HG02678 (cell line): ENCODE measurements at regions not wholly inside any gene's neighbourhood (a gene's known extent, or its start where the extent isn't known, plus 50 kb on each side); places are given as distances from the start of the nearest gene placed in this dataset.

Experiments used
- ATAC-seq: cut with Tn5 transposase; IDR thresholded peaks from one replicate; pipeline ENCODE4 v1.9.1; 2021; ENCODE audit warnings: mild to moderate bottlenecking, moderate library complexity; ENCODE audit not compliant: unreplicated experiment

DNA sequence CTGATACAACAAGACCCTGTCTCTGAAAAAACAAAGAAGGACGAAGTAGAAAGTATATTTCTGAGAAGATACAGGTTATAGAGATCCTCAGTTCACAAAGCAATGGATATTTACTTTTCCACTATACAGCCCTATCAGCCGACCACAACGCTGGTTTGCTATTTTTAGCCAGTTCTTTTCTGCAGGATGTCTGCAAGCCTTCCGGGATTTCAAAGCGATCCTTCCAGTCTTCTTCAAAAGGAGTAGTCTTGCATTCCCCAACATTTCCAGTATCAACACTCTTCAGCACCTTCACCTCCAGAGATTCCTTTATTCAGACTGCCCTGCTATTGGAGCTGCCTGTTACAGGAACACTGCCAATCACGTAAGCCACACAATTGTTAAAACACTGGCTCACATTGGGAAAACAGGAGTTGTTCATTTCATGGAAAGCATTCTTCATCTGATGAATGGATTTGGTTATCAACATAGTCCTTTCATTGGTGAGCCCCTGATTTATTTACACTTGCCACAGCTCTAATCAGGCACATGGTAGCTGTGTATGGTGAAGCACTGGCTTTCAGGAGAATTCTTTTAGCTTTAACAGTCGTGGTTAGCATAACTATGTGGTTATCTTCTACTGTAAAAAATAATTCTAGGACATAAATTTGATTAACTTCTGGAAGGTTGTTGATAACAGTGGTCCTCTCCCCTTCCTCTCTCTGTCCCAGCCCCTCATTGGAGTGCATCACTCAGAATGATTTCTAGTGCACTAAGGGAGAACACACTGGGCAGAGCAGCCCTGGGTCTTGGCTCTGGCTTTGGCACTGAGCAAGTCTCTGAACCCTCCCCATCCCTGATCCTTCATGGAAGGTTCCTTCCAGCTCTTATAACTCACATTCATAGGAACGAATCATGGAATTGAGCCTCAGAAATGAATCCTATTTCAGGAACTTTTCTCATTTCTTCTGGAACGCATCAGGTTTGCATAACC, 109.9 kb upstream of the SORBS2 start:
- no peak for ATAC-seq

DNA sequence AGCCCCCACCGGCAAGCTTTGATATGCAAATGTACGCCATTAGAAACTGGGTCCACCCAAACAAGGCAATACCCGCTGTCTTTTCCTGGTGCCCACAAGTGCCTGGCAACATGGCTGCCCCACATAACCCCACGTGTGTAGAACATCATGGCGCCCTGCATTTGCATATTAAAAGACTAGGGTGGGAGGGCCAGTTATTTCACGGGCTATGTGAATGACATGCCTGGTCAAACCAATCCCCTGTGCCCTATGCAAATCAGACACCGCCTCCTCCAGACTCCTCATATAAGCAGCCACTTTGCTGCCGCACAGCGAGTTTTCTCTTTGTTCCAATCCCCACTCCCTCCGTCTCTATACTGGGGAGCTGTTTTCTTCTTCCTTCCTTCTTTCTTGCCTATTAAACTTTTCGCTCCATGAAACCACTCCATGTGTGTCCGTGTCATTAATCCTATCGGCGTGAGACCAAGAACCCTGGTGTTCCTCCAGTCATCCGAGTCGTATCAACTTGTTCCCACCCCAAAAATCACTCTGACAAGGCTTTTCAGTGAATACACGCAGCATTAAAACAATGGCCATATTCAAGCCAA, 112.6 kb upstream of the SORBS2 start:
- no peak for ATAC-seq

DNA sequence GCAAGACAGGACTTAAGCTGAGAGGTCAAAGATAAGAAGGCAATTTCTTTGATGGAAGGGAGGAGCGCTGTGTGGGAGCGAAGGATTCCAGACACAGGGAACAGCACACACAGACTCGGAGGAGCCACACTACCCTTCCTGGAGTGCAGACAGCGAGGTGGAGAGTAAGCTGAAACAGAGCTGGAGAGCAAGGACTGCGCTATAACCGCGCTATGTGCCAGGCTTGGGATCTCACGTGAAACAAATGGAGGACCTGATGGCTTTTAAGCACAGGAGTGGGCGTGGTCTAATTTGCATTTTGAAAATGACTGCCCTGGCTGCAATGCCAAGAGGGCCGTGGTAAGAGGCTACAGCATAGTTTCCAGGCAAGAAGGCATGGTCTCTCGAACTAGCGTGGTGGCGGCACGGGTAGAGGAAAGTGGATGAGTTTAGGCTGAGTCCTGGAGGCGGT, 113.9 kb upstream of the SORBS2 start:
- ATAC-seq: no peak

DNA sequence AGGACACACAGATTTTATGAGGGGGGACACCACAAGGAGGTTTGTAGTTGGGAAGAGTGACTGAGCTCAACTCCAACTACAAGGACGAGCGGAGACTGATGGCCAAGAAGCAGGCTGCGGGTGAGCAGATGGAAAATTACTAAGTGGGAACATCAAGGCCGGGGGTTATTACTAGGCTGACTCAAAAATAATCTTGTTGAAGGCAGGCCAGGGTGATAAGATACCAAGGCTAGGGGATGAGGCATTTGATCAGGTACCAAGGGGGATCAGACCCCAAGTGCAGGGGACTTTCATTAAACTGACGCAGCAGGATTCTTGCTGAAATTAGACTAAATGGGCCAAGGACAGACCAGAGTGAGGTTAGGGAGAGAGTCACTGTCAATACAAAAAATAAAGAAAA, 119.4 kb upstream of the SORBS2 start:
- ATAC-seq: no peak

DNA sequence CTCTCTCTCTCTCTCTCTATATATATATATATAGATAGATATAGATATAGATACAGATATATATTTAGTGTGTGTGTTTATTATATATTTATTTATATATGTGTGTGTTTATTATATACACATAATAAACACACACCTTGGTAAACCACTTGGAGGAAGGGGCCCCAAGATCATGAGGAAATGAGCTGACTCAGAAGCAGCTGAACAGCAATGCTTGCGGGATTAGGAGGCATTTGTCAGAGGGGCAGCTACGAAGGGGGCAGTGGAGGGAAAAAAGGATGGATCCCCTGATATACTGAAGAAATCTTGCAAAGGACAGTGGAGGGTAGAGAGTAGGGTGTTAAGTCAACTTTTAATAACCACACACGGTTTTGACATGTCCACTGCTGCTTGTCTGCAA, 120.0 kb upstream of the SORBS2 start:
- no peak for ATAC-seq

DNA sequence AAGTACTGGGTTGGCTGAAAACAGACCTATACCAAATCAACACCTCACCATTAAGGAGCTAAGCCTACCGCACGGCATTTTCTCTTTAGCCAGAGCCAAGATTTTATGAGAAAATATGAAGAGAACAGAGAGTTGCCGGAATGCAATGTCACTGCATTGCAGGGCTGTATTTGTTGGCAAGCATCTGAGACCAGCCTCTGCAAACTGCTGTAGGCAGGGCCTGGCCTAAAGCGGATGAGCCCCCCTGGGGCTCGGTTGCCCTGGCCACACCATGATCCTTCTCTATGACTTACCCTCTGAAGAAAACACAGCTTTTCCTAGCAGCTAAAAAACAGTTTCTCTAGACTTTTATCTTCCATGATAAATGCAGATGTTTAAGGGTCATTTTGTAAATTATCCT, 120.5 kb upstream of the SORBS2 start:
- no peak for ATAC-seq

DNA sequence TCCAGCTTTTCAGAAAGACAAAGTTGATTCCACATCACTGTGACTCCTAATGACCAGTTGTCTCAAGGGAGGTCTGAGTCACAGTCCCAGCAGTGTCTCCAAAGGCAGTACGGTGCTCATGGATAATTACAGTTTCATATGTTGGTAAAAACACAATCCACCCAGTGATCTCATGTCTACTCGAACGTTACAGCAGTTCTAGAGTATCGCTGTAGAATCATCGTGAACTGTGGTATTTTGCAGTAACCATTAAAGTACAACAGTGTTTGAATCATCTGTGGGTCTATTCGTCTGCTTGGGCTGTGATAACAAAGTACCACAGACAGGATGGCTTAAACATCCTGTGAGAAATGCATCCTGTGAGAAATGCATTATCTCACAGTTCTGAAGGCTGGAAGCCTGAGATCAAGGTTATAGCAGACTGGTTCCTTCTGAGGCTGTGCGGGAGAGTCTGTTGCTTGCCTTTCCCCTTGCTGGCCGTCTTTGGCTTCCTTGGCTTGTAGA, 121.1 kb upstream of the SORBS2 start:
- ATAC-seq: no peak

DNA sequence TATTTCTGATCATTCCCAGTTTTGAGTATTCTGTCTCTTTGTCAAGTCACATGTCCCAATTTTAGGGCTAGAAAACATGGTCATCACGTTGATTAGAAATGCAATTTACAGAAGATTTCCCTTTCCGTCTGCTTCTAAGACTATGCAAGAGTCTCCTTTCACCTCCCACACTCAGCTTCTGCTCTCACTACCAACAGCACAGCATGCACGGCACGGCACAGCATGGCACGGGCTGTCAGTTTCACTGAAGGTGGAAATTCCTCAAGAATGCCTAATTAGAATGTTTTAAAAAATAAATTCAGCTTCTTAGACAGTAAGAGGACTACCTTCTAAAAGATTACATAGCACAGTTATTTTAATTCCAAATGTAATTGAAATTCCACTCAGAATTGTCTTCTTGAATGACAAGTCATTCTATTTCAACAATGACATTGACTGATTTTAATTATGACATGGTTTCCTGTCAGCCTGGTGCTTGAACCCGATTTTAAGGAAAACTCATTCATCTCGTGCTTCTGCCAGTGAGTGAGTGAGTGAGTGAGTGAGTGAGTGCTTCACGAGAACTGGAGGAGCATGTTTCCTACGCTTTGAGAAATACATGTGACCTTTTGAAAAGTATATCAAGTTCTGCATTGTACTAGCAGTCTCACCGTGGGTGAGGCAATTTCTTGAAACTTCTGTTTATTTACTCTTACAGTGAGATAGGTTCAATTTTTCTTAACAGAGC, 124.8 kb upstream of the SORBS2 start:
- no peak for ATAC-seq

DNA sequence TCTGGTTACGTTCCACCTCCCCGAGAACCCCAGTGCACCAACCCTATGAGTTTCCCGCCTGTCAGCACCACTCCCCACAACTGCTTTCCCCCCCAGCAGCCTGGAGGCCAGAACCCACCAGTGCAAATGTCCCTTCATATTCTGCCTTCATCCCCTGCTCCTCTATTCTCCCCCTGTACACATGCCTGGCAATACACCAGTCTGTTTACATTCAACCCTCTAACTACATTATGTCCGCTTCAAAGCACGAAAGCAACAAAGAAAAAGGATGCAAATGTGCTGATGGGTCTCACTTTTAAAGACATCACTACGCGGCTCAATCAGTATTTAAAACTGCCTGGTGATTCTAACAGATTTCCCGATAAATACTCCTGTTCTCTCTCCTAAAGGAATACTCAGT, 126.7 kb upstream of the SORBS2 start:
- no peak for ATAC-seq

DNA sequence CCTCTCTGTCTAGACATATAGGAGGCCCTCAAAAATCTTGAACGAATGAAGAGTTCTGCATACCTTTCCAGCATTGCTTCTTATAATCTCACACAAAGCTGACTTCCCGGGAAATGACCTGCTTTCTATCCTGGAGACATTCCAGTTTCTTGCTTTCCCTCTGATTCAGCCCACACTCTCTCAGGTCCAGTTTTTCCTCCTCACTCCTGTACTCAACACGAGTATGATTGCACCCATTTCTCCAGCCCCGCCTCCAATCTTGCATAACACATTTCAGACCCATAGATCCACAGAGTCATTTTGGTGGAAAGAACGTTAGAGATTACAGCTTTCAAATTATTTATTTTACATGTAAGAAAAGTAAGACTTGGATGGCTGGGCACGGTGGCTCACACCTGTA, 127.5 kb upstream of the TLR3 start:
- ATAC-seq: no peak

DNA sequence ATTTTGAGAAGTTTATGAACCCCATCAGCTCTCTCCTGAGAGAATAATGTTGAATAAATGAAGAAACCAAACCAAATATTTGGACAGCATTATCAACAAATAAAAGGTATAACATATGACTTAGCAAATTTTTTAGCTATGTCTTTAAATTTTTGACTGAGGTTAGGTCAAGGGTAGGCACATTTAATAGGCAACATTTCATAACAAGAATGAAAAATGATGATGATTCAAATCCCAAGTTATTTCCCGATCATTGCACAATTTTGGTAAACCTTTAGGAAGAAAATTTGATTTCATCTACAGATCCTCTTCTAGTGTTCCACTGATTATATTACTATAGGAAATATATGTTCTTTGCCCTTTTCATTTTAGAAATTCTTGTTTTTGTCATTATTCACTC, 123.7 kb upstream of the TLR3 start:
- no peak for ATAC-seq

DNA sequence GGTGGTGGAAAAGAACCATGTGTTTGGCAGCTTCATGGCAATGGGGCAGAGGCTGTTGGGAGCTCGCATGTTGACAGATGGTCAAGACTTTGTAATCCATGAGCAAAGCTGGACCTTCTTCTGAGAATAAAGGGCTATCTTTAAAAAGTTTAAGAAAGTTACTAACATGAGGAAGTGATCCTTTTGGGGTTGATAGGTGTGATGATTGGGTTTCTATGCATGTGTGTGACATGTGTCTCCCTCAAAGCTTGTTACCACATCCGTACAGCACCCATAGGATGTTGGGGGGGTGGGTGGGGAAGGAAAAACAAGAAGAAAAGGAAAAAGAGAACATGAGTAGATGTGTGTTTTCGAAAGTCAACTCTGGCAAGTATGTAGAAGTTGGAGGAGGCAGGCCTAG, 123.0 kb upstream of the TLR3 start:
- no peak for ATAC-seq

DNA sequence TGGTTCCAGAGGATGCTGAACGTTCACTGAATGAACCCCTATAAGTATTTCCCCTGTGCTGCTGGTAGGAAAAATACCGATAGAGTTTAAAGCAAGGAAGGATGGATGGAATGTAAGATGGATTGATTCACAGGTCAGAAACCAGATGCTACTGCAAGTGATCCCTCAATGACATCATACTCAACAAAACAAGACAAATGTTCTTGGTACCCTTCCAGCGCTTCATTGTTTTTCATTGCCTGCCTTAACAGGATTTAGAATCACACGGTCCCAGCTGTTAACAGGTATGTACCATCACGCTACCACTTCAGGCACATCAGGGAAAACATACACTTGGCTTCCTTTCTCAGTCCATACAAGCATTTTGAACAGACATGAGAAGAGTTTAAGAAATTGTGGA, 118.1 kb upstream of the TLR3 start:
- ATAC-seq: no peak

DNA sequence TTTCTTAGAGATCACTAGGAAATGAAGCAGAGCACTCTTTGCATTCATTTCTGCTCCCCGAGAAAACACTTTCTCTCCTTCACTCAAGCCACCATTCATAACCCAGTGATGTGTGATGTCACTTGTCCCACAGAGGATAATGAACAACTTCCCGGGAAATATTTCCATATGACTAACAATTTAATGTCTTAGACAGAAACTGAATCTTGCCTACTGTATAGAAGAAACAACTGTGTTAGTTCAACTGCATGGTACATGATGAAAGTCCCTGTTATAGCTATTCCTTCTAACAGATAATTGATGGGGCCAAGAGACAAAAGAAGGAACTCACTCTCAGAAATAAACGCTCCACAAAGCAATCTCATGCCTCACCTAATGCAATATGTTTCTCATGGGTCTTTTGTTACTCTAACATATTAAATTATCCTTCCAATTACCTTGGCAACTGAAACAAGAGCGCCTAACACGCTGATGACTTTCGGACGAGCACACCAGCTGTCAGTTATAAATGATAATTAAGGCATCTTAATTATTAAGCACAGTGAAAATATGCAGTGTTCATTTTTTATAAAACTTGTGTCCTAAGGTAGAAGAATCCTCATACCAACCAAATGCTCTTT, 113.7 kb upstream of the TLR3 start:
- ATAC-seq: no peak

DNA sequence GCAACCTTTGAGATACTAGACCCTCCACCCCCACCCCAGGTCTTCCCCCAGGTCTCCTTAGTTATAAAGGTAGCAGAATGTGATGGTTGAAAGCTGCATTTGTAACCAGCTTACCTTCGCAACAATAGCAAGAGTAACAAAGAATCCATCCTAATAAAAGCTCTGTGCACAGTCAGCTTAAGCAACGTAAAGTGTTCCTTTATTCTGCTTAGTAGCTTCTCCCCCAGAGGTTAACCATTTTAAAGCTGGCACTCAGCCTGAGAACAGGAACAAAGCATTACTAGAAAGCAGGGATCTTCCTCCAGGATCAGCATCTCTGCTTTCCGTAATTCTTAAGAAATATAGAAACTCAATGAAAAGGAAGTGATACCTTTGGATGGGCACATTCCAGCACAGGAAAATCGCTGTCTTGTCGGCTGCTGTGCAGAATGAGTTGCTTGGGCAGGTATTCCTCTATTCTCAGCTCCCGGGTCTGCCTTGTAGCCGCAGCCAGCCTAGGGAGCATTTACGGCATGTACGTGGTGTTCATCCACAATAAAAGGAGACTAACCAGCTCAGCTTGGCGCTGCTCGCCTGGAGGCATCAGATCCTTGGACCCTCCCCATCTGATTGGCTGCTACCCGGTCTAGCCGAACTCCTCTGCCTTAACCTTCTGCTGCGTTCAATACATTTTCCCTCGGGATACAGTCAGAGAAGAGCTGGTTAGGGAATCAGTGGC, 113.0 kb upstream of the TLR3 start:
- ATAC-seq: no peak

DNA sequence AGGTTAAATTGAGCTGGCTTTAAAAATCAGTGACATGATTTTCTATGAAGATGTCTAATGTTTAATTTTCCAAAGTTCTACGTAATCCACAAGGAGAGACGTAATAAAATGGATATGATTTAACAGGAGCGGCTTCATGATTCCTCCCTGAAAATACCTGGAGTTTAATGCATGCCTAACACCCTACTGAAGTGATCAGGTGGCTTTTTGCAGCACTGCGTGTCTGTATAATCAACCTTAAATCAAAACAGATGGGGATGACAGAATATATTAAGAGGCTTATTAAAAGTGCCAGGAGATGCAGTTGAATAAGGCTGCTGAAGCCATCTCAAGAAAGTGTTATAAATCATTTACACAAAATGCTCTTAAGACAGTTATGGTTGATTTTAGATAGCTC, 112.4 kb upstream of the TLR3 start:
- no peak for ATAC-seq

DNA sequence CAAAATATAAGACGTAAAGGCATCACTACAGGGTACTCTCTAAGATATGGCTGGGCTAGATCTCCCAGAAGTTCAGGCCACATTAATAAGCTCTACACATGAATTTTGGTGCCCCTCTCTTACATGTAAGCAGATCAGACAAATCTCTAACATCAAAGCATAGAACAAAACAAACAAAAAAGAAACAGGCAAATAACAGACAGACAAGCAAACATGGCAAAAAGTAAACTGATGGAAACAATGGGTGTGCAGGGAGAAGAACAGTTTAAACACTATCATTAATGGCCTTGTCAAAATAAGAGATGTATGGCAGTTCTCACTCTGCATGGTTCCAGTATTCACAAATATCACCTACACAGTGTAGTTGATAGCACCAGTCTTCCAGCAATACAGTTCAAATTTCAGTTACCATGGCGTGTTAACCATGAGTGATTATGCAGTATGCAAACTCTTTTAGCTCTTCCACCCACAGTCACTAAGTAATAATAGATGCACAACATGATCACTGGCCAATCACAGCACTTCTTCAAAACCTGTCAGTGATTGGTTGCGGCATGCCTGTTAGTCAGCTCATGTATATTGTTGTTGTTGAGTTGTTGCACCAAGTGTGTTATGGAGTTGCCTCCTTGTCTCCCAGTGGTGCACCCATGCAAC, 110.7 kb upstream of the TLR3 start:
- no peak for ATAC-seq

DNA sequence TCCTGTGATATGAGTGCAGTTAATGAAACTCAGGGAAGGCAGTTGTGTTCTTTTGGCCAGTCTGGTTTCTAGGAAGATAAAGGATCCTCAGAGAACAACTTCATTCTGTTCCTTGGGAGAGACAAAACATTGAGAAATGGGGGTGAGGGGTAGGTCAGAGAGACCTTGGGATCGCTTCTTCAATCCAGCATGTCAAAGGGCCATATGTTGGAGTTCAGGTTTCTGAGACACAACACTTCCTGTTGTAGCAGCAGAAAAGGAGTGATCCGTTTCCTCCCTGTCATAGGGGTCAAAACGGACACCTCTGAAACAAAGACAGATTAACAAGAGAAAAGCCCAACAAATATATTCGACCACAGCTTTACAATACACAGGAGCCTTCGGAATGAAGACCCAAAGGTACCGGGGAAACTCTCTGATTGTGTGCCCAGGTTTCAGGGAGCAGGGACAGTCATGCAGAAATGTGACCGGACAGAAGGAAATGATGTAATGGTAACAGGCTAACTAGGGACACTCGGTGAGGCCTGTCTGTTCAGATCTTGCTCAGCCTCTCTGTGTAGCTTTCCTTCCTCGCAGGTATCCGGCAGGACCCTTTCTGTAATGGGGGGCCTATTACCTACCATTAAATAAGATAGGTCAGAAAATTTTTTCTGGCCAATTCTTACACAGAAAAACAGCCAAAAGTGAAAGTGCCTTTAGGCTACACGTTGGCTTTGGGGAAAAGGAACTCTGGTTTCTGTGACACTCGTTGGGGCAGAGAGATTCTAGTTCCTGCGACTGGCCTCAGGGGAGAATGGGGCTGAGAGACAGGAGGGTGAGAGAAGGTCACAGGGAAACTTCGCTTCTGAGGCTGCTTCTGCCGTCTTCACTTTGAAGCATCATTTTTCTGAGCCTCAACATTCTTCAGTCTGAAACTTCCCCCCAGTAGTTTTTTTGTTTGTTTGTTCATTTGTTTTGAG, 103.3 kb upstream of the TLR3 start:
- peak; percentile 81 for ATAC-seq

DNA sequence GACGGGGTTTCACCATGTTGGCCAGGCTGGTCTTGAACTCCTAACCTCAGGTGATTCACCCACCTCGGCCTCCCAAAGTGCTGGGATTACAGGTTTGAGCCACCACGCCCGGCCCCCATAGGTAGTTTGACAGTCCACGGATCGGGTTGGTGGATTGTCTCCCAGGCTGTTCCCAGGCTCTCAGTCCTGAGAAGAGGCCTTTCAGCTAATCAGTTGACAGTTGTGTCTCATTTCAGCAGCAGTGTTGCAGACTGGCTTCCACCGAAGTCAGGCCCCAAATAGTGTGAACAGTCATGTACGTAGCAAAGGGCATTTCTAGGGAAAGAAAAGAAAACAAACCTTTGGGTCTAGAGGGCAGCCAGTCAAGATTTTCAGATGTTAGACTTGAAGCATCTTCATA, 102.4 kb upstream of the TLR3 start:
- no peak for ATAC-seq
